HCT116 (cell line): ENCODE measurements at regions not wholly inside any gene's neighbourhood (a gene's known extent, or its start where the extent isn't known, plus 50 kb on each side); places are given as distances from the start of the nearest gene placed in this dataset.

ENCODE experiments used
- CEBPB ChIP-seq: IDR thresholded peaks from 2 replicates; pipeline ENCODE4 v1.6.1; 2012; ENCODE audit warnings: low read depth
- CTCF ChIP-seq, 3 experiments: fragments of 200-600 bp in 1 of 3; sonication (generic) in 1 of 3; IDR thresholded peaks in 2 of 3; conservative IDR thresholded peaks in 1 of 3; 2 replicates each; pipeline ENCODE4 v1.5.1; 2012 to 2017; ENCODE audit warnings: low read depth in 2 of 3, low read length in 2 of 3, antibody characterized with exemption in 1 of 3, borderline replicate concordance in 1 of 3, control low read depth in 1 of 3, mild to moderate bottlenecking in 1 of 3, mixed read lengths in 1 of 3, mixed run types in 1 of 3, moderate library complexity in 1 of 3; ENCODE audit not compliant: insufficient read depth in 1 of 3
- EZH2 ChIP-seq: fragments of 200-600 bp; sonication (generic); IDR thresholded peaks from 2 replicates; pipeline ENCODE4 v1.6.1; 2017; ENCODE audit warnings: antibody characterized with exemption, mixed run types
- EZH2phosphoT487 ChIP-seq: fragments of 200-600 bp; IDR thresholded peaks from 2 replicates; pipeline ENCODE4 v1.6.1; 2018; ENCODE audit warnings: antibody characterized with exemption, borderline replicate concordance
- MAX ChIP-seq: IDR thresholded peaks from 2 replicates; pipeline ENCODE4 v1.6.1; 2012
- POLR2A ChIP-seq: IDR thresholded peaks from 2 replicates; pipeline ENCODE4 v1.7.0; 2011; ENCODE audit warnings: borderline replicate concordance; ENCODE audit not compliant: insufficient read depth, insufficient read length; ENCODE audit errors: extremely low read depth
- REST ChIP-seq: IDR thresholded peaks from 2 replicates; pipeline ENCODE4 v1.6.1; 2012; ENCODE audit warnings: low read depth

GRCh38 chr10:90602862-90603610, 254.8 kb downstream of the HTR7 start:
- TF ChIP-seq POLR2A (no peak), CTCF (IDR thresholded peaks at IDR 0.05 in 2 of 3, conservative IDR thresholded peaks at IDR 0.05 in 1 of 3; ENCODE audit: borderline replicate concordance in 1 of 3, insufficient read depth in 1 of 3, low read depth in 2 of 3, low read length in 2 of 3) (no peak), EZH2phosphoT487 (no peak), REST (no peak), EZH2 (no peak), CEBPB (no peak), MAX (no peak)
